ENCODE measurements at regions not wholly inside any gene's neighbourhood (a gene's known extent, or its start where the extent isn't known, plus 50 kb on each side); places are given as distances from the start of the nearest gene placed in this dataset.
A peak's percentile ranks its signal among the peaks of the same experiment; 100 is the strongest.

GRCh38 chr2:6523476-6523875, 342.2 kb downstream of the CMPK2 start:
- Mint-ChIP-seq H3K27me3 (ENCODE audit: low read depth, unreplicated experiment) (no peaks in the 10 kb centered on the region), H3K27ac (ENCODE audit: unreplicated experiment) (no peak overlapping the region), H3K9me3 (ENCODE audit: unreplicated experiment) (no peaks in the 10 kb centered on the region), H3K4me1 (ENCODE audit: low read depth, unreplicated experiment) (no peaks in the 10 kb centered on the region), H3K4me3 (ENCODE audit: unreplicated experiment) (no peak overlapping the region), H3K36me3 (ENCODE audit: low read depth, unreplicated experiment) (no peaks in the 10 kb centered on the region)
- no peak for FAIRE-seq
- no peak overlapping the region for H3K9ac ChIP-seq (ENCODE audit: low read length)
- no peaks in the 10 kb centered on the region for H4K20me1 ChIP-seq (ENCODE audit: insufficient read depth, low read length)
- no peak for DNase-seq (ENCODE audit: low read depth)
- TF ChIP-seq EZH2 (IDR thresholded peaks at IDR 0.05; ENCODE audit: insufficient read depth, low read length): no peak
- no peak for TF ChIP-seq CTCF (IDR thresholded peaks at IDR 0.05; ENCODE audit: insufficient read depth, low read depth, low read length)
- H3K27me3 ChIP-seq (ENCODE audit: insufficient read depth, low read length): no peaks in the 10 kb centered on the region
- H2AFZ ChIP-seq (ENCODE audit: low read depth, low read length): no peak overlapping the region
- no peak overlapping the region for H3K27ac ChIP-seq (ENCODE audit: low read depth, low read length)
- H3K36me3 ChIP-seq (ENCODE audit: insufficient read depth, low read length): no peaks in the 10 kb centered on the region
- peaks cover 7% of the 10 kb centered on the region for H3K4me1 ChIP-seq (ENCODE audit: insufficient read depth, low read length)
- no peak overlapping the region for H3K4me2 ChIP-seq (ENCODE audit: low read length)
- H3K9me3 ChIP-seq (ENCODE audit: insufficient read depth, low read depth, low read length): no peaks in the 10 kb centered on the region
- H3K79me2 ChIP-seq (ENCODE audit: insufficient read depth, low read length): no peaks in the 10 kb centered on the region
- H3K4me3 ChIP-seq (ENCODE audit: insufficient read depth, low read depth, low read length): no peak overlapping the region

GRCh38 chr2:6524691-6525474, 340.8 kb downstream of the CMPK2 start:
- no peak for FAIRE-seq
- peak overlapping the region; percentile 61 for H3K4me2 ChIP-seq (ENCODE audit: low read length)
- H3K9me3 ChIP-seq (ENCODE audit: insufficient read depth, low read depth, low read length): no peaks in the 10 kb centered on the region
- peaks cover 7% of the 10 kb centered on the region for H3K4me1 ChIP-seq (ENCODE audit: insufficient read depth, low read length)
- Mint-ChIP-seq H3K27ac (ENCODE audit: unreplicated experiment) (no peak overlapping the region), H3K36me3 (ENCODE audit: low read depth, unreplicated experiment) (no peaks in the 10 kb centered on the region), H3K4me1 (ENCODE audit: low read depth, unreplicated experiment) (no peaks in the 10 kb centered on the region), H3K27me3 (ENCODE audit: low read depth, unreplicated experiment) (no peaks in the 10 kb centered on the region), H3K4me3 (ENCODE audit: unreplicated experiment) (no peak overlapping the region), H3K9me3 (ENCODE audit: unreplicated experiment) (no peaks in the 10 kb centered on the region)
- H3K27ac ChIP-seq (ENCODE audit: low read depth, low read length): no peak overlapping the region
- no peaks in the 10 kb centered on the region for H4K20me1 ChIP-seq (ENCODE audit: insufficient read depth, low read length)
- no peaks in the 10 kb centered on the region for H3K27me3 ChIP-seq (ENCODE audit: insufficient read depth, low read length)
- H3K79me2 ChIP-seq (ENCODE audit: insufficient read depth, low read length): no peaks in the 10 kb centered on the region
- peak; percentile 93 for DNase-seq (ENCODE audit: low read depth)
- no peak overlapping the region for H3K4me3 ChIP-seq (ENCODE audit: insufficient read depth, low read depth, low read length)
- no peak overlapping the region for H3K9ac ChIP-seq (ENCODE audit: low read length)
- H2AFZ ChIP-seq (ENCODE audit: low read depth, low read length): peak overlapping the region; percentile 2
- H3K36me3 ChIP-seq (ENCODE audit: insufficient read depth, low read length): no peaks in the 10 kb centered on the region
- TF ChIP-seq CTCF (IDR thresholded peaks at IDR 0.05; ENCODE audit: insufficient read depth, low read depth, low read length): no peak
- TF ChIP-seq EZH2 (IDR thresholded peaks at IDR 0.05; ENCODE audit: insufficient read depth, low read length): no peak

GRCh38 chr2:6525475-6525964, 340.2 kb downstream of the CMPK2 start:
- no peak overlapping the region for H3K9ac ChIP-seq (ENCODE audit: low read length)
- Mint-ChIP-seq H3K36me3 (ENCODE audit: low read depth, unreplicated experiment) (no peaks in the 10 kb centered on the region), H3K4me1 (ENCODE audit: low read depth, unreplicated experiment) (no peaks in the 10 kb centered on the region), H3K27ac (ENCODE audit: unreplicated experiment) (no peak overlapping the region), H3K27me3 (ENCODE audit: low read depth, unreplicated experiment) (no peaks in the 10 kb centered on the region), H3K4me3 (ENCODE audit: unreplicated experiment) (no peak overlapping the region), H3K9me3 (ENCODE audit: unreplicated experiment) (no peaks in the 10 kb centered on the region)
- H3K27ac ChIP-seq (ENCODE audit: low read depth, low read length): no peak overlapping the region
- no peaks in the 10 kb centered on the region for H3K9me3 ChIP-seq (ENCODE audit: insufficient read depth, low read depth, low read length)
- H4K20me1 ChIP-seq (ENCODE audit: insufficient read depth, low read length): no peaks in the 10 kb centered on the region
- H3K27me3 ChIP-seq (ENCODE audit: insufficient read depth, low read length): no peaks in the 10 kb centered on the region
- no peaks in the 10 kb centered on the region for H3K36me3 ChIP-seq (ENCODE audit: insufficient read depth, low read length)
- H3K4me2 ChIP-seq (ENCODE audit: low read length): peak overlapping the region; percentile 61
- FAIRE-seq (no peak), DNase-seq (ENCODE audit: low read depth) (no peak)
- no peak overlapping the region for H3K4me3 ChIP-seq (ENCODE audit: insufficient read depth, low read depth, low read length)
- H3K79me2 ChIP-seq (ENCODE audit: insufficient read depth, low read length): no peaks in the 10 kb centered on the region
- no peak for TF ChIP-seq CTCF (IDR thresholded peaks at IDR 0.05; ENCODE audit: insufficient read depth, low read depth, low read length)
- TF ChIP-seq EZH2 (IDR thresholded peaks at IDR 0.05; ENCODE audit: insufficient read depth, low read length): no peak
- H3K4me1 ChIP-seq (ENCODE audit: insufficient read depth, low read length): peaks cover 7% of the 10 kb centered on the region
- no peak overlapping the region for H2AFZ ChIP-seq (ENCODE audit: low read depth, low read length)
